Activated CD8-positive, alpha-beta memory T cell treated with anti-CD3 and anti-CD28 coated beads for 1 hour (primary cell): ENCODE measurements at regions not wholly inside any gene's neighbourhood (a gene's known extent, or its start where the extent isn't known, plus 50 kb on each side); places are given as distances from the start of the nearest gene placed in this dataset.
"Not testable (repeated sequence)": the region's sequence is repeated elsewhere in the genome, so short reads cannot be mapped to it uniquely, and the experiment has no call there.

Experiments
- DNase-seq, 2 donors: peaks; one replicate each; pipeline ENCODE4 v3.0.0-alpha.2; 2020; ENCODE audit warnings: low read depth in 1 of 2; ENCODE audit errors: extremely low read depth in 1 of 2

- no peak for DNase-seq
These were observed 57.9 kb downstream of the HINT1 start for GRCh38 chr5:131107128-131107527.

DNA sequence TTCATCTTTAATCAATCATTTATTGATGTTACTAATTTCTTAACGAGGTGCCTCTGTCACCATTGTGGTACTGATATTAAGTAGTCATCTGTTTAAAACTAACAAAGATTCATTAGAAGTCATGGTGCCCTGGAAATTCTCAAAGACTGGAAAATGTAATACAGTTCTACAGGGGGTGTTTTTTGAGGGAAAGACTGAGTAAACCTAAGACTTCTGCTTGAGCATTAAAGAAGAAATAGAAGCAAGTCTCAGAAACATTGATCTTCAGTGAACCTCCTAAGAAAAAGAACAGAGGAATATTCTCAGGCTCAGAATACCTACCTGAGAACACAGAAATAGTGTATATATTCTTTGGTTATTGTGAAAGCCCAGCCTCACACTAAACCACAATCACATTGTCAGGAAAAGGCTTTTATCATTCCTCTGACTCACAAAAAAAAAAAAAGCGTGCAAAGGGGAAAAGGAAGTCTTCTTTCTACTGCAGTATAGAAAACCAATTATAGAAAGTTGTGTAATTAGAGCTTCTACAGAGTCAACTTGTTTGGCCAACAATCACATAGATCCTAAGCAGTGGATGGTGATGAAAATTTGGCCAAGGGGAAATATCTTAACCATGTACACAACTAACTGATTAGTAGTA, 60.8 kb downstream of the HINT1 start:
- DNase-seq = no peak

DNA sequence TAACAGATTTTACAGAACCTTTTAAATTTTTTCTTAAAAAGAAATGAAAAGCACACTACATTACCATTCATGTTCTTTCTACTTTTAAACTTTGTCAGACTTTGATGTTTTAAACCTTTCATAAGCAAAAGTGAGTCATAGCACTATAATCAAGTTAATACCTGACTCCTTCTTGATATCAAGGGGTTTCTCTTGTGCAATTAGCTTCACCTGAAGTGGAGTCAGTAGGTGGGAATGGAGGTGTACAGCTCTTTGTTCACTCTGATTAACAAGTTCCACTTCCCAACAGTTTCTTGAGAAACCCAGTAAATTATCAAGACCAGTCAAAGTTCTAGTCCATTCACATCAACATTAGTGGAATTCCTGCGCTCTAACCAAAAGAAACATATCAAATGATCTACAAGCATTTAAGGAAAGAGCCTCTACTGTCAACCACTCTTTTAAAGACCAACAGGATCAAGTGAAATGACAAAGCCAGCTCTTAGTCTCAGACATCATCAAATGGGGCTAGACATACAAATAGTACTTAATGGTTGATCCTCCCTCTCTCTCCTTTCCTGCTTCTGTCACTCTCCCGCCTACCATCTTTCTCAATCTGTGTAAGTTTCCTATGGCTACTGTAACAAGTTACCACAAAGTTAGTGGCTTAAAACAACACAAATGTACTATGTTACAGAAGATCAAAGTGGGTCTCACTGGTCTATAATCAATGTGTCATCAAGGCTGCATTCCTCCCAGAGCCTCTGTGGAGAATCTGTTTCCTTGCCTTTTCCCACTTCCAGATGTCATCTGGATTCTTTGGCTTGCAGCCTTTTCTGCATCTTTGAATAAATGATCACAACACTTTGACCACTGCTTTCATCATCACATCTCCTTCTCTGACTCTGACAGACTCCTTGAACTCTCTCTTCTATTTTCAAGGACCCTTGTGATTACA, 68.0 kb downstream of the HINT1 start:
- DNase-seq = no peak

DNA sequence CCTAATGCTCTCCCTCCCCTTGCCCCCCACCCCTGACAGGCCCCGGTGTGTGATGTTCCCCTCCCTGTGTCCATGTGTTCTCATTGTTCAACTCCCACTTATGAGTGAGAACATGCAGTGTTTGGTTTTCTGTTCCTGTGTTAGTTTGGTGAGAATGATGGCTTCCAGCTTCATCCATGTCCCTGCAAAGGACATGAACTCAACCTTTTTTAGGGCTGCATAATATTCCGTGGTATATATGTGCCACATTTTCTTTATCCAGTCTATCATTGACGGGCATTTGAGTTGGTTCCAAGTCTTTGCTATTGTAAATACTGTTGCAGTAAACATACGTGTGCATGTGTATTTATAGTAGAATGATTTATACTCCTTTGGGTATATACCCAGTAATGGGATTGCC, 69.5 kb downstream of the HINT1 start:
- not testable (repeated sequence) for DNase-seq

- DNase-seq = no peak
These were observed 80.6 kb downstream of the HINT1 start for GRCh38 chr5:131084436-131084835.

DNA sequence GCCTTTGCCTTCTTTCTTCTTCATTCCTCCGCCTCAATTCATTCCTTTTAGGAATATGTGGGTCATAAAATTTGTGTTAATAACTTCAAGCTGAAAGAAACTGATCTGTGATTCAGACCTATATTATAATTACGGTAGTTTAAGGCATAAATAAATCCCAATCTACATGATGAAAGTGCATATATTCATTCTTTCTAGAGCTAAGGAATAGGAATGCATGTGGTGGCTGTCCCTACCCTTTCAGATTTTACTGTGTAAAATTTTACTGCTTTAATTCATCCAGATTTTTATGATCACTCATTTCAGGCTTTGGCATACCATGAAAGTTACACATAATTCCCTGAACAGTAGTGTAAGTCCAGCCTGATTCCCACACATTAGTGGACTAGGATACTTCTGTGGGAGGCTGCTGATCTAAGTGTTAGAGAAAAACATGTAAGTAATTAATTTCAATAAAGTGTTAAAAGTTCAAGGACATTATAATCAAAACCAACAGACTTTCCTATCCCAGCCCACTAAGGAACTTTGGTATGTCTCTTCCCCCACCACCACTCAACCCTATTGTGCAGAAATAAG, 83.1 kb downstream of the HINT1 start:
- no peak for DNase-seq

GRCh38 chr5:131081374-131081773, 83.7 kb downstream of the HINT1 start:
- DNase-seq = no peak

GRCh38 chr5:131079232-131079631, 85.8 kb downstream of the HINT1 start:
- DNase-seq = no peak

GRCh38 chr5:131068893-131069643, 96.0 kb downstream of the HINT1 start:
- peak in 1 of 2 donors; percentile 5 for DNase-seq

GRCh38 chr5:131068076-131068475, 97.0 kb downstream of the HINT1 start:
- no peak for DNase-seq

GRCh38 chr5:131067636-131068035, 97.4 kb downstream of the HINT1 start:
- DNase-seq = no peak

- no peak for DNase-seq
These were observed 100.2 kb downstream of the HINT1 start for GRCh38 chr5:131064669-131065371.

- no peak for DNase-seq
These were observed 122.9 kb downstream of the HINT1 start for GRCh38 chr5:131042021-131042789.

GRCh38 chr5:131023498-131023865, 141.6 kb downstream of the HINT1 start:
- no peak for DNase-seq

- no peak for DNase-seq
These were observed 142.1 kb downstream of the HINT1 start for GRCh38 chr5:131022811-131023497.

GRCh38 chr5:131021646-131022045, 143.4 kb downstream of the HINT1 start:
- DNase-seq = no peak

DNA sequence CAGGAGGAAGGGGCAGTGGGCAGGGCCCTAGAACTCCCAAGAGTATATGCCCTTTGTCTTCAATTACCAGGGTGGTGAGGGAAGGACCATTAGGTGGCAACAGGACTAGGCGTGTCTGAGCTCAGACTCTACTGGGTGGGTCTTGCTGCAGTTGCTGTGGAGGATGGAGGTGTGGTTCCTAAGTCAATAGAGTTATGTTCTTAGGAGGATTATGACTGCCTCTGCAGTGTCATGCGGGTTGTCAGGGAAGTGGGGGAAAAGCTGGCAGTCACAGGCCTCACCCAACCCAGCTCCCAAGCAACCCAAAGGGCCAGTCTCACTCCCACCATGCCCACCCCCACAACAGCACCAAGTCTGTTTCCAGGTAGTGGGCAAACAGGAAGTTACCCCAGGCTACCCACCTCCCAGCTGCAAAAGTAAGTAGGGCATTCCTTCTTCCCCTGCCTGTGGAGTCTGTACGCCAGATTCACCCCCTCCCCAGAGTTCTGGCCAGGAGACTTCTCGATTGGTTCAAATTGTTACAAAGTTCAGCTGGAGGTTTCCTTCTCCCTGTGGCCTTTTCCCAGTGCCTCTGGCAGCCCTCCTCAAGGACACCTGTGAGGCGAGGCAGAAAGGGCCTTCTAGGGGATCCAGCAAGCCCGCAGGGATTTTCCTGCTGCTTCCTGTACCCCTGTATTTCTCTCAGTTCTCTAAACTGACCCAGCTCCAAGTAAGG, 145.3 kb downstream of the HINT1 start:
- no peak for DNase-seq

DNA sequence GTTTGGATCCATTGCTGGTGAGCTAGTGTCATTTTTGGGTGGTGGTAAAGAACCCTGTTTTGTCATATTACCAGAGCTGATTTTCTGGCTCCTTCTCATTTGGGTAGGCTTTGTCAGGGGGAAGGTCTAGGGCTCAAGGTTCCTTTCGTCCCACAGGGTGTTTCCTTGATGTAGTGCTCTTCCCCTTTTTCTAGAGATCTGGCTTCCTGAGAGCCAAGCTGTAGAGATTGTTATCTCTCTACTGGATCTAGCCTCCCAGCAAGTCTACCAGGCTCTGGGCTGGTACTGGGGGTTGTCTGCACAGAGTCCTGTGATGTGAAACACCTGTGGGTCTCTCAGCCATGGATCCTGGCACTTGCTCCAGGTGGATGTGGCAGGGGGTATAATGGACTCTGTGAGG, 145.9 kb downstream of the HINT1 start:
- no peak for DNase-seq

DNA sequence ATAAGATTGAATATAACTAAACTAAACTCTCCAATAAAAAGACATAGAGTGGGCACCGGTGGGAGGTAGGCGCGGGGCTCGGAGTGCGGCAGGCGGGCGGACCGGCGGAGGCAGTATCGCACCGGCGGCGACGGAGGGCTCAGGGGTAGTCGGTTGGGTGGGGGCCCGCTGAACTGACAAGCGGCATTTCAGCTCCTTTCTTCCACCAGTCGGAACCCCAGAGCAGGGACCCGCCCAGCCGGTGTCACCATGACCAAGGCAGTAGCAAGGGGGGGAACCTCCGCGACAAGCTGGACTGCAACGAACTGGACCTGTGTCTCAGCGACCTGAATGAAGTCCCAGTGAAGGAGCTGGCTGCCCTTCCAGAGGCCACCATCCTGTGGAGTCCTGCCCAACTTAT, 156.7 kb downstream of the HINT1 start:
- DNase-seq = no peak
